Suprapubic skin (tissue), 4 donors: ENCODE measurements at regions not wholly inside any gene's neighbourhood (a gene's known extent, or its start where the extent isn't known, plus 50 kb on each side); places are given as distances from the start of the nearest gene placed in this dataset.

Experiments used
- DNase-seq, 2 donors: peaks; one replicate each; pipeline ENCODE4 v3.0.0-alpha.2; 2019; ENCODE audit warnings: low spot score in 2 of 2
- H3K27ac ChIP-seq: fragments of 200-600 bp; sonication (generic); one replicate; pipeline ENCODE4 v1.5.1; 2019
- H3K27me3 ChIP-seq: fragments of 200-600 bp; sonication (generic); one replicate; pipeline ENCODE4 v1.5.1; 2019
- H3K36me3 ChIP-seq: fragments of 200-600 bp; sonication (generic); one replicate; pipeline ENCODE4 v1.5.1; 2019
- H3K4me1 ChIP-seq: fragments of 200-600 bp; sonication (generic); one replicate; pipeline ENCODE4 v1.5.1; 2019
- H3K4me3 ChIP-seq: fragments of 200-600 bp; sonication (generic); one replicate; pipeline ENCODE4 v1.5.1; 2019; ENCODE audit warnings: mild to moderate bottlenecking
- H3K9me3 ChIP-seq: fragments of 200-600 bp; sonication (generic); one replicate; pipeline ENCODE4 v1.5.1; 2019
- EP300 ChIP-seq: sonication (generic); formaldehyde crosslinking; IDR thresholded peaks from one replicate; pipeline ENCODE4 v1.6.1; 2017; ENCODE audit warnings: antibody characterized with exemption
- POLR2A ChIP-seq, 2 donors: fragments of 450-650 bp; IDR thresholded peaks; one replicate each; pipeline ENCODE4 v1.6.1; 2017; ENCODE audit warnings: antibody characterized with exemption in 2 of 2, mild to moderate bottlenecking in 2 of 2, moderate library complexity in 2 of 2
- POLR2AphosphoS5 ChIP-seq, 3 donors: sonication (generic); formaldehyde crosslinking; IDR thresholded peaks; one replicate each; pipeline ENCODE4 v1.6.1; 2017; ENCODE audit warnings: antibody characterized with exemption in 3 of 3
- WGBS: methylation state at CpG from one replicate; pipeline ENCODE4 v1.1.5; 2018; 5-methylcytosine and 5-hydroxymethylcytosine counted together
- TF ChIP-seq, protein P1 (sequence below), 2 donors: fragments of 200-600 bp in 1 of 2; fragments of 450-650 bp in 1 of 2; sonication (generic) in 1 of 2; IDR thresholded peaks; one replicate each; pipeline ENCODE4 v1.5.1; 2016 to 2019; ENCODE audit warnings: antibody characterized with exemption in 2 of 2, mild to moderate bottlenecking in 1 of 2, moderate library complexity in 1 of 2

DNA sequence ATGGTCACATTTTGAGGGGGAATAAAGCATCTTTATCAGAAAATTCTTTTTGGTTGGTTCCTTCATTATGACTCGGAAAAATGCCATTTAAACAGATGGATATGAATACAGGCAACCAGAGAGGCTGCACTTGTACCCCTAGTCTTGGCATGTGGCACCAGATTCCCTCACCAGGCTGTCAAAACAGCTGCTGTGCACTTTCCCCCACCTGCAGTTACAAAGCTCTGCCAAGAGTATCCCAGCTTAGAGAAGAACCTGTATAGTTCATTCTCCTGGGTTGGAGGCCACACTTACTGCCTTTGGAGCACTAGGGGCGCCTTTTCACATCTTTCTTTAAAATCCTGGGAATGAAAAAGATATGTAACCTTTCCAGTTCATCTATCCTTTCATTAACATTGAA, 190.3 kb downstream of the KIF2B start:
- Histone ChIP-seq H3K4me1 (no peaks in the 10 kb centered on the region), H3K27me3 (no peaks in the 10 kb centered on the region), H3K9me3 (no peaks in the 10 kb centered on the region), H3K36me3 (no peaks in the 10 kb centered on the region), H3K4me3 (no peak overlapping the region), H3K27ac (no peak overlapping the region)
- WGBS, result 75% methylated on average over 2 of the region's 2 CpGs
- no peak for DNase-seq
- no peak for TF ChIP-seq EP300
- TF ChIP-seq POLR2A (IDR thresholded peaks at IDR 0.05), result no peak

DNA sequence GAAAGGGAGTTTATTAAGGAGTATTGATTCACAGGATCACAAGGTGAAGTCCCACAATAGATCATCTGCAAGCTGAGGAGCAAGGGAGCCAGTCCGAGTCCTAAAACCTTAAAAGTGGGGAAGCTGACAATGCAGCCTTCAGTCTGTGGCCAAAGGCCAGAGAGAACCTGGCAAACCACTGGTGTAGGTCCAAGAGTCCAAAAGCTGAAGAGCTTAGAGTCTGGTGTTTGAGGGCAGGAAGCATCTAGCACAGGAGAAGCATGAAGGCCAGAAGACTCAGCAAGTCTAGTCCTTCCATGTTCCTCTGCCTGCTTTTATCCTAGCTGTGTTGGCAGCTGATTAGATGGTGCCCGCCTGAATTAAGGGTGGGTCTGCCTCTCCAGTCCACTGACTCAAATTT, 193.0 kb downstream of the KIF2B start:
- no peaks in the 10 kb centered on the region for H3K9me3 ChIP-seq
- no peak for DNase-seq
- no peaks in the 10 kb centered on the region for H3K36me3 ChIP-seq
- H3K27ac ChIP-seq, result no peak overlapping the region
- no peaks in the 10 kb centered on the region for H3K27me3 ChIP-seq
- TF ChIP-seq, protein P1, sequence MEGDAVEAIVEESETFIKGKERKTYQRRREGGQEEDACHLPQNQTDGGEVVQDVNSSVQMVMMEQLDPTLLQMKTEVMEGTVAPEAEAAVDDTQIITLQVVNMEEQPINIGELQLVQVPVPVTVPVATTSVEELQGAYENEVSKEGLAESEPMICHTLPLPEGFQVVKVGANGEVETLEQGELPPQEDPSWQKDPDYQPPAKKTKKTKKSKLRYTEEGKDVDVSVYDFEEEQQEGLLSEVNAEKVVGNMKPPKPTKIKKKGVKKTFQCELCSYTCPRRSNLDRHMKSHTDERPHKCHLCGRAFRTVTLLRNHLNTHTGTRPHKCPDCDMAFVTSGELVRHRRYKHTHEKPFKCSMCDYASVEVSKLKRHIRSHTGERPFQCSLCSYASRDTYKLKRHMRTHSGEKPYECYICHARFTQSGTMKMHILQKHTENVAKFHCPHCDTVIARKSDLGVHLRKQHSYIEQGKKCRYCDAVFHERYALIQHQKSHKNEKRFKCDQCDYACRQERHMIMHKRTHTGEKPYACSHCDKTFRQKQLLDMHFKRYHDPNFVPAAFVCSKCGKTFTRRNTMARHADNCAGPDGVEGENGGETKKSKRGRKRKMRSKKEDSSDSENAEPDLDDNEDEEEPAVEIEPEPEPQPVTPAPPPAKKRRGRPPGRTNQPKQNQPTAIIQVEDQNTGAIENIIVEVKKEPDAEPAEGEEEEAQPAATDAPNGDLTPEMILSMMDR (IDR thresholded peaks at IDR 0.05), result no peak
- TF ChIP-seq POLR2AphosphoS5 (IDR thresholded peaks at IDR 0.05) (no peak), POLR2A (IDR thresholded peaks at IDR 0.05) (no peak), EP300 (no peak)
- H3K4me3 ChIP-seq, result no peak overlapping the region
- WGBS, result 75% methylated on average over 2 of the region's 2 CpGs
- H3K4me1 ChIP-seq, result no peaks in the 10 kb centered on the region

DNA sequence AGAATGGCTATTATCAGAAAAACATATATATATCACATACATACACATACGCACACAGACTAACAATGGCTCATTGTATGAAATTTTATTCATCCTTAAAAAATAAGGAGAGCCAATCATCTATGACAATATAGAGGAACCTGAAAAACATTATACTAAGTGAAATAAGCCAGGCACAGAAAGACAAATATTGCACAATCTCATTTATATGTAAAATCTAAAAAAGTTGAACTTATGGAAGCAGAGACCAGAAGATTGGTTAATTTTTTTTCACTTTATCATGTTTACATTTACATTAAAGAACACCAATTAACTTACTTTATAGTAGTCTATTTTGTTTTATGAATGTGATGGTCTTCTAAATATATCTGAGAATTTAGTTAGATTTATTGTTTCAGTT, 198.7 kb downstream of the KIF2B start:
- TF ChIP-seq POLR2AphosphoS5 (IDR thresholded peaks at IDR 0.05), result no peak
- TF ChIP-seq, protein P1 (IDR thresholded peaks at IDR 0.05), result no peak
- TF ChIP-seq POLR2A (IDR thresholded peaks at IDR 0.05), result no peak
- no peak for TF ChIP-seq EP300
- WGBS, result 93% methylated on average over 1 of the region's 1 CpG
- no peaks in the 10 kb centered on the region for H3K4me1 ChIP-seq
- H3K4me3 ChIP-seq, result no peak overlapping the region
- no peak overlapping the region for H3K27ac ChIP-seq
- no peaks in the 10 kb centered on the region for H3K9me3 ChIP-seq
- no peak for DNase-seq
- no peaks in the 10 kb centered on the region for H3K36me3 ChIP-seq
- H3K27me3 ChIP-seq, result no peaks in the 10 kb centered on the region

DNA sequence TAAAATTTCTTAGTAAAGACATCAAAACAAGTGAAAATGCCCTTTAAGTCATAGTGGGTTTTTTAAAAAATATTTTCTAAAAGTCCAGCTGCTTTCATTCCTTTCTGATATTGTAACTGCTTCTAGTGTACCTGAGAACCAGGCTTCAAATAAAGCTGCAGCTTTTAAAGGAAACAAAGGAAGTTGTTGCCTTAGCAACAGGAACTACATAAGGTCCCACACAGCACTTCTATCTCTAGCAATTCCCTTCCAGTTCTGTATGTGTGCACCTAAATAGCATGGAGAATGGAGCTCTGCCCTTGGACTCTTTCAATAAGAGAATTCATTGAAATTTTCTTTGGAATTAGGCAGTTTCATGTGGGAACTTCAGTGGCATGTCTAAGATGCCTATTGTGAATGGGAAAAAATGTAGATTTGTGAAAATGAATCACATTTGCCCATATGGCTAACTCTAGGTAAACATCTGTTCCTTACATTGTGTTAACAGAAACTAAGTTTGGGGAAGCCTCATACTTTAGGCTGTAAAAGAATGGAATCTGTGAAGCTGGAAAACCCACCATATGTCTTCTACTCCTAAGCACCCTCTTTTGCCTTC, 206.4 kb downstream of the KIF2B start:
- Histone ChIP-seq H3K4me3 (no peak overlapping the region), H3K27me3 (no peaks in the 10 kb centered on the region), H3K27ac (no peak overlapping the region), H3K9me3 (no peaks in the 10 kb centered on the region), H3K36me3 (no peaks in the 10 kb centered on the region), H3K4me1 (no peaks in the 10 kb centered on the region)
- no peak for TF ChIP-seq POLR2AphosphoS5 (IDR thresholded peaks at IDR 0.05)
- TF ChIP-seq POLR2A (IDR thresholded peaks at IDR 0.05), result no peak
- TF ChIP-seq EP300, result no peak
- TF ChIP-seq, protein P1 (IDR thresholded peaks at IDR 0.05), result no peak
- no peak for DNase-seq

DNA sequence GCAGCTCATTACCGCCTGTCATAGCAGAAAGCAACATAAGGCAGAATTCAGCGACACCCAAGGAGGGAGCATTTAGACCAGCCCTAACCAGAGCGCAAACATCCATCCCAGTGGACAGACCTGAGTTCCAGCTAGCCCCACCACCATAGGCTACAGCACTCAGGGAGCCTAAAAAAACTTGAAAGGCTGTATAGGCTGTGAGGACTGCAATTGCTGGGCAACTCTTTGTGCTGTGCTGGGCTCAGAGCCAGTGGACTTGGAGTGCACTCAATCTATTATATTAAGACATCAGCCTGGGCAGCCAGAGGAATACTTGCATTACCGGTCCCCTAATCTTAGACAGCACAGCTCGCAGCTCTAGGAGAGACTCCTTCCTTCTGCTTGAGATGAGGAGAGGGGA, 207.3 kb downstream of the KIF2B start:
- no peaks in the 10 kb centered on the region for H3K36me3 ChIP-seq
- DNase-seq, result no peak
- no peaks in the 10 kb centered on the region for H3K9me3 ChIP-seq
- 76% methylated on average over 5 of the region's 5 CpGs for WGBS
- no peaks in the 10 kb centered on the region for H3K27me3 ChIP-seq
- H3K27ac ChIP-seq, result no peak overlapping the region
- no peak overlapping the region for H3K4me3 ChIP-seq
- no peak for TF ChIP-seq EP300
- TF ChIP-seq POLR2AphosphoS5 (IDR thresholded peaks at IDR 0.05), result no peak
- TF ChIP-seq, protein P1 (IDR thresholded peaks at IDR 0.05), result no peak
- no peak for TF ChIP-seq POLR2A (IDR thresholded peaks at IDR 0.05)
- no peaks in the 10 kb centered on the region for H3K4me1 ChIP-seq

DNA sequence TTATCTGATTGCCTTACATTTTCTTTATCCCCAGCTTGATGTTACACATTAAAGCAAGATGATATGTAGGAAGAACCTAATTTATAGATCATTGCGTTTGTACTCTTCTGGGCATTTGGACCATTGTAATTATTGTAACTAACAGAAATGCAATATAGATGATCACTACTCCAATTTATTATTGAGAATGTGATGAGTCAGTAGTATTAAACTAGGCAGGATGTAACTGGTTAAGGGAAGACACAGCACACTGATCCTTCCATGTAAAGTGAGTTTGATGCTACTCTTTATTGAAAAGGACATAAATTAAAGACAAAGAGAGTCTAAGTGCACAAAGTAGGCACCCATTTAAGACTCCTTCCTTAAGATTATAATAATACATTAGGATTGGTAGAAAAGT, 223.8 kb downstream of the KIF2B start:
- Histone ChIP-seq H3K36me3 (no peaks in the 10 kb centered on the region), H3K9me3 (peaks cover 4% of the 10 kb centered on the region), H3K4me1 (no peaks in the 10 kb centered on the region), H3K4me3 (no peak overlapping the region), H3K27me3 (no peaks in the 10 kb centered on the region), H3K27ac (no peak overlapping the region)
- no peak for DNase-seq
- WGBS, result 90% methylated on average over 1 of the region's 1 CpG
- TF ChIP-seq EP300 (no peak), POLR2AphosphoS5 (IDR thresholded peaks at IDR 0.05) (no peak)
